ENCODE measurements at regions not wholly inside any gene's neighbourhood (a gene's known extent, or its start where the extent isn't known, plus 50 kb on each side); places are given as distances from the start of the nearest gene placed in this dataset.

DNA sequence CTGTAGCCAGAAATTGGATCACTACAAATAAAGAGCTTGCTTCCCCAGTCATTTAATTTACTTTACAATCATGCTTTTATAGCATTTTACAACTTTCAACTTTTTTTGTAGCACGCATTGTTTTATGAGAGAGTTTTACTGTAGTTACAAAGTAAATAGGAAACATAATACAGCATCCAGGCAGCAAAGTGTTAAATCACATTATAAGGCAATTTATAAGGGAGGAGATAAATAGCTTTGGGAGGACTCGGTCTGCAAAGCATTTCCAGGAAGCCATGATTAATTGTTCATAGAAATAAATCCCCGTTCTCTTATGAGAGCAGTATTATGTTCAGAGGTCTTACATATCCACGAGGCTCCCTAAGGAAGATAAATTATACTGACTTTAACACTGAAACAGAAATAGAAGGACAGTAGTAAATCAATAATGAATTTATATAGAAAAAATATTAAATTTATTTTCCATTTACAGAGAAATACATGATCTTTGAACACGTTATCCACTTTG lies 792.6 kb upstream of the RAG2 start:
- H3K9me3 Mint-ChIP-seq = peaks cover 6% of the 10 kb centered on the region
- POLR2A ChIA-PET = no interaction called here
- CTCF ChIA-PET = no interaction called here
- H3K27ac Mint-ChIP-seq = no peak overlapping the region
- H3K36me3 Mint-ChIP-seq (ENCODE audit: low read depth) = no peaks in the 10 kb centered on the region
- no peaks in the 10 kb centered on the region for H3K4me1 Mint-ChIP-seq
- no peak overlapping the region for H3K4me3 Mint-ChIP-seq
- DNase-seq = no peak
- no peaks in the 10 kb centered on the region for H3K27me3 Mint-ChIP-seq

DNA sequence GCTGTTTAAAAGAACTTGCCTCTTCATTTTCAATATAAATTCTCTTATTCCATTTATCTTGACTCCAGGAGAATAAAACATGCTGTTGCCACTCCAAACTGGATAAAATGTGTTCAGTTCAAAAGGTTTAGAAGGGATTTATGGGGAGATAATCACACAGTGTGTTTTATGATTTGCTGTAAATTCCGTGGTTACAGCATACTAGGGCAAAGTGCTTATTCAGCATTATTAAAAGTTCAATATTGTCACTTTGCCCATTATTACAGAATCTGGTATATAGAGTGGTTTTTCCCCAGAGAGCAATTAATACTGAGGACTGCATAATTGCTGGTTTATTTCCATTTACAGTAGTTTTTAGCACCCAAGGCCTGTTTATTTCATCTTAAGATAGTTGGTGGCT lies 780.9 kb upstream of the RAG2 start:
- no peak overlapping the region for H3K4me3 Mint-ChIP-seq
- peaks cover 8% of the 10 kb centered on the region for H3K9me3 Mint-ChIP-seq
- no peaks in the 10 kb centered on the region for H3K36me3 Mint-ChIP-seq (ENCODE audit: low read depth)
- no peak for DNase-seq
- ChIA-PET POLR2A (no interaction called here), CTCF (no interaction called here)
- no peaks in the 10 kb centered on the region for H3K27me3 Mint-ChIP-seq
- no peak overlapping the region for H3K27ac Mint-ChIP-seq
- H3K4me1 Mint-ChIP-seq = no peaks in the 10 kb centered on the region

DNA sequence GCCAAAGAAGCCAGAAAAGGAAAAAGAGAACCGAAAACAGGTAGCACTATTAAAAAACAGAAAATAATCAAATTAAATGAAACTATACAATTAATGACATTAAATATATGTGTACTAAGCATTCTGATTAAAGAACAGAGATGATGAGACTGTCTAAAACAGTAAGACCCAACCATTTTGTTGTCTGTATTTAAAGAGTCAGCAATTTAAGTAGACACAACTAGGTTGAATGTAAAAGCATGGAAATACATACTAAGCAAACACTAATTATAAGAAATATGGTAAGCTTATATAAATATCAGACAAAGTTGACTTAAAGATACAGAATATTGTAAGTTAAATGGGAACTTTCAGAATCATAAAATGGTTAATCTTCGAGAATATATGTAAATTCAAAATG lies 774.6 kb upstream of the RAG2 start:
- Mint-ChIP-seq H3K27me3 (no peaks in the 10 kb centered on the region), H3K4me3 (no peak overlapping the region), H3K9me3 (no peaks in the 10 kb centered on the region), H3K36me3 (ENCODE audit: low read depth) (no peaks in the 10 kb centered on the region), H3K4me1 (no peaks in the 10 kb centered on the region), H3K27ac (no peak overlapping the region)
- DNase-seq = no peak
- POLR2A ChIA-PET = no interaction called here
- CTCF ChIA-PET = no interaction called here

DNA sequence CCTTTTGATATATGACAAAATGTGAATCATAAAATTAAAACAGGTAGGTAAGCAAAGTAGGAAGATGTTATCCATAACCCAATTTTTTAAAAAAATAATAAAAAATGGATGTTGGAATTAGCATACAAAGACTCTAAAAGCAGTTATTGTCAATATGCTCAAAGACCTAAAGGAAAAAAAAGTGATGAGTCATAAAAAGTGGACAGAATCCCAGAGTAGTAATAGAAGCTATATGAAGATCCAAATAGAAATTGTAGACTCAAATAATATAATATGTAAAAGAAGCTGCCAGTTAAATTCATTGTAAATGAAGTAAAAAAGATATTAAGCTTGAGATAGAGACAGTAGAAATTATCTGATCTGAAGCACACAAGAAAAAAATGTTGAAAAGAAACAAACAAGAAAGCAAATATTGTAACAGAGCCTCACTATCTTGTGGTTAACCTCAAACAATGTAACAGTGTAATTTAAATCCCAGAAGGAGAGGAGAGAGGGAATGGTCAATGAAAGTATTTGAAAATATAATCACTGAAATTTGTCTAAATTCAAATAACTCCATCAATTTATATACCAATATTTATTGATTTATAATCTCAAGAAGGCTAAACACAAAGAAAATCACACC lies 773.4 kb upstream of the RAG2 start:
- Mint-ChIP-seq H3K9me3 (no peaks in the 10 kb centered on the region), H3K4me3 (no peak overlapping the region), H3K27me3 (no peaks in the 10 kb centered on the region), H3K36me3 (ENCODE audit: low read depth) (no peaks in the 10 kb centered on the region), H3K27ac (no peak overlapping the region), H3K4me1 (no peaks in the 10 kb centered on the region)
- no peak for DNase-seq
- ChIA-PET POLR2A (no interaction called here), CTCF (no interaction called here)

DNA sequence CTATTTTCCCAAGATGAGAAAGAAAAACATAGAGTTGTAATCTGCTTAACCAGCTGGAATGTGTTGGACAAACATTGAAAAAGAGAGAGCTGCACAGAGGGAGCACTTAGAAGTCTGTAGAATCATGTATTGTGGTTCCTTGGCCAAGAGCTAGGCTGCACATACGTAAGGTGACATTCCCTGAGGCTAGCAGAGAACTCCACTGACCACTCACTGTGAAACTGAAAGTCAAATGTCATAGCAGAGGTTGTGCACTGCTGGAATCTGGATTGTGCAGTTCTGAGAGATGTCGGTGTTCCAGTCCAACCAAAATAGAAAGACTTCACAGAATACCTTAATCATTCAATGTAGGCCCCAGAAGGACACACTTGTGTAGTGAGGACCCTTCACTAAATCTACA lies 772.8 kb upstream of the RAG2 start:
- no peak overlapping the region for H3K27ac Mint-ChIP-seq
- no peaks in the 10 kb centered on the region for H3K36me3 Mint-ChIP-seq (ENCODE audit: low read depth)
- H3K27me3 Mint-ChIP-seq = no peaks in the 10 kb centered on the region
- DNase-seq = no peak
- ChIA-PET POLR2A (no interaction called here), CTCF (no interaction called here)
- H3K9me3 Mint-ChIP-seq = no peaks in the 10 kb centered on the region
- no peak overlapping the region for H3K4me3 Mint-ChIP-seq
- no peaks in the 10 kb centered on the region for H3K4me1 Mint-ChIP-seq

DNA sequence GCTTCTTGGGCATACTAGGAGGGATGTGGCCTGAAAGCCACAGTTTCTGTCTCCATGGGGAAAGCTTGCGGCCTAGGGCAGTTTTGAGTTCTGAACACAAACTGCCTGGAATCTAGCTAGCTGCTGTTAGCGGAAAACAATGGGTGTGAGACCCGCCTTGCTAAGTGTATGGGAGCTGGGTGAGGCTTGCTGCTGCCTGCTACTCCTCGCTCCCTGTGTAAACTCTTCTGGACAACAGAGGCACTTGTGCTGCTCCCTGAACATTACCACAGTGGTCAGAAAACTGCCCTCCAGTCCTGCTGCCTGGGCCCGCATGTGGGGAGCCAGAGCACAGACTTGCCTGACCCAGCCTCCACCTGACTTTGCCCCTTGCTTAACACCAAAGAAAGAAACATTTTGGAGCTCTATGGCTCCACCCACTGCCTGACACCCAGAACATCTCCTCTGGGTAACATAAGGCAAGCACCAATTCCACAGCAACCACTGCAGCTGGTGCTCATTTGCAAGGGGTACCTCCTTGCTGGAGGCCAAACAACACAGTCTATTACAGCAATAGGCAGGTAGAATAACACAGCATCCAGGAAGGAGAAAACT lies 766.3 kb upstream of the RAG2 start:
- Mint-ChIP-seq H3K4me1 (no peaks in the 10 kb centered on the region), H3K27me3 (no peaks in the 10 kb centered on the region), H3K4me3 (no peak overlapping the region), H3K9me3 (peaks cover 6% of the 10 kb centered on the region), H3K36me3 (ENCODE audit: low read depth) (no peaks in the 10 kb centered on the region), H3K27ac (no peak overlapping the region)
- ChIA-PET CTCF (no interaction called here), POLR2A (no interaction called here)
- no peak for DNase-seq

DNA sequence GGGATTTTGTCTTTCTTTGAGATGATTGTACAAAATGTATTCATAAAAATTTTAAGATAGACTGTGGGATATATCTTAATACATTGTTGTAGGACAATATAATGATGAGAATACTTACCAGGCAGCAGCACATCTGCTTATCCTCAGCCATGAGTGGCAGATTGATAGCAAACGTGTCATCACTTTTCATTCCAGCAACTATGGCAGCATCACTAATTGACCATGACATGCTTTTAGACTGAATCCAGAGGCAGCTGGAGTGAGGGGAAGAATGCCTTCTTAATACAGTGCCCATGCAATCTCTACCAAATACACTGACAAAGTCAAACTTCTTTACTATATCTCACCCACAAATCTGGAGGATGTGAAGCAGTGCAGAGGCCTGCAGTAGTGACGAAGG lies 755.2 kb upstream of the RAG2 start:
- no peaks in the 10 kb centered on the region for H3K27me3 Mint-ChIP-seq
- POLR2A ChIA-PET = no interaction called here

DNA sequence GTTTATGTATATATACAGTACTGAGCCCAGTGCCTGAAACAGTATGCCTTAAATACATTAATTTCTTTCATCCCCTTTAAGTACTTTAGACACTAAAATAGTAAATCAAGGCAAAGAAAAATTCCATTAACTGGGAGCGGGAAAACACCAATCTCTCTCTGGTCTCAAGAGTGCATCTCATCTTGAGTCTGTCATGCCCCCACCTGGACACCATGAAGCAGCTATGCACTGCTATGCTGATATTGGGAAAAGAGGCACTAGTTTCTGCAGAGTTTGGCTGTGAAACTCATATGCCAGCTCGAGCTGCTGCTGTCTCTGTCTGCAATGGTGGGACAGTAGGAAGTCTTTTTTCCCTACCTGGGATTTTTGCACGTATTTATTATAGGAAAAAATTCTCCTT lies 754.4 kb upstream of the RAG2 start:
- CTCF ChIA-PET = no interaction called here
- no peaks in the 10 kb centered on the region for H3K27me3 Mint-ChIP-seq

More for the DNA sequence above, 755.2 kb upstream of the RAG2 start:
- no peak overlapping the region for H3K4me3 Mint-ChIP-seq
- no peaks in the 10 kb centered on the region for H3K36me3 Mint-ChIP-seq (ENCODE audit: low read depth)
- peaks cover 17% of the 10 kb centered on the region for H3K9me3 Mint-ChIP-seq
- H3K4me1 Mint-ChIP-seq = no peaks in the 10 kb centered on the region
- CTCF ChIA-PET = no interaction called here
- H3K27ac Mint-ChIP-seq = no peak overlapping the region
- no peak for DNase-seq

DNA sequence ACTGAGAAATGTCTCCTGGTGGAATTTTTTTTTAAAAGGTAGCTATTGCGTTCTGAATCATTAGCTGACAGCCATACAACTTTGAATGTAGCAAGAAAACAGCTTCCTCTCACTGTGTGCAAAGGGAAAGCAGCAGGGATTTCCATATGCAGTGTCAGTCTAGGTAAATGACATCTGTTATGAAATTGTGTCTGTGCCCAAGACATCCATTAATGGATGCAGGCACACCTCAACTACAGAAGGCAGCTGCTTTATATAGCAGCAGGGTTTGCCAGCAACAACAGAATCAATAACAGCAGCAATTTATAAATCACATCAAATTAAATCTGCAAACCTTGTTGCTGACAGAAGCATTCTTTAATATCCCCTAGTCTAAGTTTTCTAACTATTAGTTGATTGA lies 745.3 kb upstream of the RAG2 start:
- Mint-ChIP-seq H3K9me3 (peaks cover 3% of the 10 kb centered on the region), H3K27me3 (no peaks in the 10 kb centered on the region)
- CTCF ChIA-PET = no interaction called here

More for the DNA sequence above, 754.4 kb upstream of the RAG2 start:
- Mint-ChIP-seq H3K27ac (no peak overlapping the region), H3K4me3 (no peak overlapping the region), H3K4me1 (no peaks in the 10 kb centered on the region), H3K9me3 (peaks cover 14% of the 10 kb centered on the region), H3K36me3 (ENCODE audit: low read depth) (no peaks in the 10 kb centered on the region)
- POLR2A ChIA-PET = no interaction called here
- DNase-seq = no peak

DNA sequence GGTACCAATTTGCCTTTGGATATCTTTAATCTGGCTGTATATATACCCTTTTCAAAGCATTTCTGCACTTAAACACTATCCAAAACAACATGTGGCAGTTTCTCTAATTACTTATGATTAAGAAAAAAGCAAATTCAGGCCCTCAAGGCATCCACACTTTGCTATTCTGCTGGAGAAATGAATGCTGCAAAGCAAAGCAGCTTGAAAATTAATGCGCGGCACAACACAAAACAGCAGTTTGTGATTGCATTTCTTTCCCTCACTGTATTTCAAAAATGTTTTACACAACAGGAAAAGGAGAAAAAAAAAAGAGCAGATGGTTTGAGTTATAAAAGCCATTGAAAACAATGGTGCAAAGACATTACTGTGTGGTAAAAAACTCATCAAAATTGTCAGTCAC lies 738.4 kb upstream of the RAG2 start:
- DNase-seq = no peak
- ChIA-PET POLR2A (no interaction called here), CTCF (no interaction called here)
- H3K4me3 Mint-ChIP-seq = no peak overlapping the region
- no peaks in the 10 kb centered on the region for H3K9me3 Mint-ChIP-seq
- H3K36me3 Mint-ChIP-seq (ENCODE audit: low read depth) = no peaks in the 10 kb centered on the region
- no peak overlapping the region for H3K27ac Mint-ChIP-seq
- no peaks in the 10 kb centered on the region for H3K4me1 Mint-ChIP-seq
- no peaks in the 10 kb centered on the region for H3K27me3 Mint-ChIP-seq

More for the DNA sequence above, 745.3 kb upstream of the RAG2 start:
- H3K4me3 Mint-ChIP-seq = no peak overlapping the region
- DNase-seq = no peak
- H3K36me3 Mint-ChIP-seq (ENCODE audit: low read depth) = no peaks in the 10 kb centered on the region
- POLR2A ChIA-PET = no interaction called here
- H3K27ac Mint-ChIP-seq = no peak overlapping the region
- H3K4me1 Mint-ChIP-seq = no peaks in the 10 kb centered on the region

DNA sequence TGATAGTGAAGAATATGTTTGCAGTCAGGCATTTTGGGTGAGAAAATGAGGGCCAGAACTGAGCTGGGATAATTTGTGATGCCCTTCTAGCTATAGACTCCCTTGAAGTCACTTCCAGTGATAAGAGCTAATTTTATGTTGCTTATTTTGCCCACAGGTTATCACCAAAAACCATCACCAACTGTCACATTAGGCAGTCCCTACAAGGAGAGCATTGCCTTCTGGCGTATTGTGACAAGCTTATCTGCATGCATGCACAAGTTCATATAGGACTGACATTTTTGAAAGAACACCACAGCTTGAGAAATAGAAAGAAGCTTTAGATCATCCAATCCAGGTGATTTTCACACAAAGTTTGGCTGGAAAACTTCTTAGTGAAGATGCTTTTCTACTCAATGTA lies 735.3 kb upstream of the RAG2 start:
- Mint-ChIP-seq H3K4me3 (no peak overlapping the region), H3K27me3 (no peaks in the 10 kb centered on the region), H3K9me3 (peaks cover 3% of the 10 kb centered on the region), H3K27ac (no peak overlapping the region), H3K4me1 (no peaks in the 10 kb centered on the region), H3K36me3 (ENCODE audit: low read depth) (no peaks in the 10 kb centered on the region)
- ChIA-PET CTCF (interaction anchor here (0.5 kb wide), 1 partner anchor 84 kb away, joined by 3 read pairs; no protein-coding TSS in a partner anchor), POLR2A (no interaction called here)
- DNase-seq = no peak

DNA sequence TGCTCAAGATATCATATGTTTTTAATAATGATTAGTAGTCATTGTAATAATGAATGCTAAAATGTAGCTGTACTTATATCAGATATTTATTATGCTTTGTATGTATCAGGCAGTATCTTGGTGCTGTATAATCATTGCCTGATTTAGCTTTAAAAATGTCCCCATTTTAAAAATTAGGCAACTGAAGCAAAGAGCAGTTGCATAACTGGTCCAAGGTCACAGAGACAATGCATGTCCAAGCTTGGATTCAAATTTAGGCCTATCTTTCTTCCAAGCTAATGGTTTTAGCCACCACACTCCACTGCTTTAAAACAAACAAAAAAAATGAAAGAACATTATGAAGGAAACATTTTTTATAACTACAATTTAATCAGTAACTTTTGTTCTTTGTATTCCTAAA lies 725.8 kb upstream of the RAG2 start:
- CTCF ChIA-PET = no interaction called here
- H3K27me3 Mint-ChIP-seq = no peaks in the 10 kb centered on the region
- H3K4me3 Mint-ChIP-seq = no peak overlapping the region
- no peak for DNase-seq
- no peaks in the 10 kb centered on the region for H3K4me1 Mint-ChIP-seq
- H3K27ac Mint-ChIP-seq = no peak overlapping the region
- peaks cover 9% of the 10 kb centered on the region for H3K9me3 Mint-ChIP-seq
- H3K36me3 Mint-ChIP-seq (ENCODE audit: low read depth) = no peaks in the 10 kb centered on the region
- POLR2A ChIA-PET = no interaction called here

DNA sequence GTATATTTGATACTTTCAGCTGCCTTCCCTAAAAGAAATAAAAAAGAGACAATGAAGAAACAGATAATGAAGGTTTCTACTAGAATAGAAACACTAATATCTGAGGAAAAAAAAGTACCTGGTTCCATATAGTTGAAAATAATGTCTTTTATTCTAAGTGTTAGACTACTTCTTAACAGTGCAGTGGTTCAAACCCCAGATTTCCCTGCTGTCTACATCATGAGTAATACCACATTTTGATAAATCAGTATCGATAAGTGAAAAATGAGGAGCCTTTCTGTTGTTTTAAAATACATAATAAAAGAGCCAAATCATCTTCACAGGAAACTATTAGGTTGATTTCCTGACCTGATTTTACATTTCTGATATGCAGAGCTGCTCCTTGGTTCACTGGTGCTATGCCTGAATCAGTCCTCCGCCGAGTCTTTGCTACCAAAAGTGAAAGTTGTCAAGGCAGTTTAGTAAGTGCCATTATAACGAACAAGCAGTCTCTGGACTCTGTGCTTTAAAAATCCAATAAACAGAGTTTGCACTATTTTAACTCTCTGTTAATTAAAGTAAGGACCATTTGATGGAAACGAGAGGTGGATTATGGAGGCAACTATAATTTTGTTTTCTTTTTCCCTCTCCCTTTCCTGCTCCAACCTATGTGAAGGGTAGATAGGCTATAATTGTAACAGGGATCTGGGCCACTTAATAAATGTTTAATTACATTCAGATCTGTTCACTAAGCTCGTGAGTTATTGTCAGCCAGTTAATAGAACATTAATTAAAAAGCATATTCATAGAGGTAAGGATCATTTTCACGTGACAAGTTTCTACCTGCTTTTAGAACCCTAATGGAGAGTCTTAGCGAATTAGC lies 724.5 kb upstream of the RAG2 start:
- Mint-ChIP-seq H3K27me3 (no peaks in the 10 kb centered on the region), H3K9me3 (peaks cover 5% of the 10 kb centered on the region), H3K36me3 (ENCODE audit: low read depth) (no peaks in the 10 kb centered on the region), H3K4me3 (no peak overlapping the region), H3K27ac (no peak overlapping the region), H3K4me1 (no peaks in the 10 kb centered on the region)
- ChIA-PET POLR2A (no interaction called here), CTCF (no interaction called here)
- DNase-seq = no peak
